GM12878 (cell line): ENCODE measurements at regions not wholly inside any gene's neighbourhood (a gene's known extent, or its start where the extent isn't known, plus 50 kb on each side); places are given as distances from the start of the nearest gene placed in this dataset.

ENCODE experiments used
- CREB1 ChIP-seq: IDR thresholded peaks from 2 replicates; pipeline ENCODE4 v1.6.1; 2012; ENCODE audit warnings: low read depth, mild to moderate bottlenecking, inconsistent platforms
- RAD21 ChIP-seq: IDR thresholded peaks from 2 replicates; pipeline ENCODE4 v1.6.1; 2011; ENCODE audit warnings: mild to moderate bottlenecking, low read depth, low read length, moderate library complexity; ENCODE audit not compliant: insufficient read depth
- SIN3A ChIP-seq: IDR thresholded peaks from 2 replicates; pipeline ENCODE4 v1.6.1; 2012; ENCODE audit warnings: low read depth, low read length, improper control_type of control experiment
- STAT3 ChIP-seq: IDR thresholded peaks from 2 replicates; pipeline ENCODE4 v1.6.1; 2011; ENCODE audit warnings: low read depth, low read length, improper control_type of control experiment
- TAF1 ChIP-seq: IDR thresholded peaks from 2 replicates; pipeline ENCODE4 v1.6.1; 2011; ENCODE audit warnings: mild to moderate bottlenecking, low read depth, low read length, borderline replicate concordance
- ZBTB33 ChIP-seq: fragments of 450-650 bp; IDR thresholded peaks from 2 replicates; pipeline ENCODE4 v1.6.1; 2017; ENCODE audit warnings: mild to moderate bottlenecking
- TF ChIP-seq, protein P1 (sequence below), 3 experiments: IDR thresholded peaks in 2 of 3; conservative IDR thresholded peaks in 1 of 3; 2 replicates each; pipeline ENCODE4 v1.5.1; 2011; ENCODE audit warnings: low read depth in 3 of 3, low read length in 3 of 3, mild to moderate bottlenecking in 3 of 3, control low read depth in 2 of 3, moderate library complexity in 2 of 3, inconsistent platforms in 1 of 3, mixed read lengths in 1 of 3; ENCODE audit not compliant: control insufficient read depth in 2 of 3, insufficient read depth in 1 of 3; ENCODE audit errors: extremely low read depth in 1 of 3

- no peak for TF ChIP-seq TAF1
- no peak for TF ChIP-seq ZBTB33
- no peak for TF ChIP-seq STAT3
- TF ChIP-seq CREB1 = no peak
- TF ChIP-seq, protein P1, sequence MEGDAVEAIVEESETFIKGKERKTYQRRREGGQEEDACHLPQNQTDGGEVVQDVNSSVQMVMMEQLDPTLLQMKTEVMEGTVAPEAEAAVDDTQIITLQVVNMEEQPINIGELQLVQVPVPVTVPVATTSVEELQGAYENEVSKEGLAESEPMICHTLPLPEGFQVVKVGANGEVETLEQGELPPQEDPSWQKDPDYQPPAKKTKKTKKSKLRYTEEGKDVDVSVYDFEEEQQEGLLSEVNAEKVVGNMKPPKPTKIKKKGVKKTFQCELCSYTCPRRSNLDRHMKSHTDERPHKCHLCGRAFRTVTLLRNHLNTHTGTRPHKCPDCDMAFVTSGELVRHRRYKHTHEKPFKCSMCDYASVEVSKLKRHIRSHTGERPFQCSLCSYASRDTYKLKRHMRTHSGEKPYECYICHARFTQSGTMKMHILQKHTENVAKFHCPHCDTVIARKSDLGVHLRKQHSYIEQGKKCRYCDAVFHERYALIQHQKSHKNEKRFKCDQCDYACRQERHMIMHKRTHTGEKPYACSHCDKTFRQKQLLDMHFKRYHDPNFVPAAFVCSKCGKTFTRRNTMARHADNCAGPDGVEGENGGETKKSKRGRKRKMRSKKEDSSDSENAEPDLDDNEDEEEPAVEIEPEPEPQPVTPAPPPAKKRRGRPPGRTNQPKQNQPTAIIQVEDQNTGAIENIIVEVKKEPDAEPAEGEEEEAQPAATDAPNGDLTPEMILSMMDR (IDR thresholded peaks at IDR 0.05 in 2 of 3, conservative IDR thresholded peaks at IDR 0.05 in 1 of 3; ENCODE audit: control insufficient read depth in 2 of 3, extremely low read depth in 1 of 3, insufficient read depth in 1 of 3, low read depth in 3 of 3, low read length in 3 of 3) = no peak
- TF ChIP-seq SIN3A = no peak
- no peak for TF ChIP-seq RAD21
Measured at GRCh38 chr18:6561862-6562291, 147.2 kb upstream of the L3MBTL4 start.
